B cell (primary cell): ENCODE measurements at regions not wholly inside any gene's neighbourhood (a gene's known extent, or its start where the extent isn't known, plus 50 kb on each side); places are given as distances from the start of the nearest gene placed in this dataset.

Experiments used
- CTCF ChIP-seq: fragments of 200-600 bp; IDR thresholded peaks from one replicate; pipeline ENCODE4 v1.8.0; 2022; ENCODE audit warnings: antibody characterized with exemption, mild to moderate bottlenecking
- EZH2 ChIP-seq: IDR thresholded peaks from 2 replicates; pipeline ENCODE4 v1.6.1; 2012; ENCODE audit warnings: borderline replicate concordance, low read depth, mild to moderate bottlenecking, moderate library complexity, low read length; ENCODE audit not compliant: insufficient read depth, poor library complexity, severe bottlenecking

- TF ChIP-seq CTCF, result no peak
- no peak for TF ChIP-seq EZH2
Observed at GRCh38 chr14:82009076-82009475, 475.4 kb upstream of the SEL1L start.
